Skeletal muscle satellite cell (primary cell): ENCODE measurements at regions not wholly inside any gene's neighbourhood (a gene's known extent, or its start where the extent isn't known, plus 50 kb on each side); places are given as distances from the start of the nearest gene placed in this dataset.

ENCODE experiments used
- H3K27me3 ChIP-seq: 2 replicates; pipeline ENCODE4 v1.7.0; 2013; ENCODE audit warnings: low read length; ENCODE audit not compliant: control insufficient read depth, insufficient read depth
- H3K36me3 ChIP-seq: 2 replicates; pipeline ENCODE4 v1.7.0; 2013; ENCODE audit warnings: mild to moderate bottlenecking, control low read depth, low read length; ENCODE audit not compliant: insufficient read depth
- H3K4me1 ChIP-seq: 2 replicates; pipeline ENCODE4 v1.7.0; 2013; ENCODE audit warnings: low read length; ENCODE audit not compliant: control insufficient read depth, insufficient read depth
- H3K4me2 ChIP-seq: 2 replicates; pipeline ENCODE4 v1.7.0; 2013; ENCODE audit warnings: mild to moderate bottlenecking, low read length
- H3K4me3 ChIP-seq: 2 replicates; pipeline ENCODE4 v1.7.0; 2013; ENCODE audit warnings: low read length
- H3K9ac ChIP-seq: 2 replicates; pipeline ENCODE4 v1.7.0; 2013; ENCODE audit warnings: mild to moderate bottlenecking, low read depth, low read length, moderate library complexity
- H3K9me3 ChIP-seq: replicated peaks from 2 replicates; pipeline ENCODE4 v1.7.0; 2013; ENCODE audit warnings: mild to moderate bottlenecking, control low read depth, low read length

DNA sequence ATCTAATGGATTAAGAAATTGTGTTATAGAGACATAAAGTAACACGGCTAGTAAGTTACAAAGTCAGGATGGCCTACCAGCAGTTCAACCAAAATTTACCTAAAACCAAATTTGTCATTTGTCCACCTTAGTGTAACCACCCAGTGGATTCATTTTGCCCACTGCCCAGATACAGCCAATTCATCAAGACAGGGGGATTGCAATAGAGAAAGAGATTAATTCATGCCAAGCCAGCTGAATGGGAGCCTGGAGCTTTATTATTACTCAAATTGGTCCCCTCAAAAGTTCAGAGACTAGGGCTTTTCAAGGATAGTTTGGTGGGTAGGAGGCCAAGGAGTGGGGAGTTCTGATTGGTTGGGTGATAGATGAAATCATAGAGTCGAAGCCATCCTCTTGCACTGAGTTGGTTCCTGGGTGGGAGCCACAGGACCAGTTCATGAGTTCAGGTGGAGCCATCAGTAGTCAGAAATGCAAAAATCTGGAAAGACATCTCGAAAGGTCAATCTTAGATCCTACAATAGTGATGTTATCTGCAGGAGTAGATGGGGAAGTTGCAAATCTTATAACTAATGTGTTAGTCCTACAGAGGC lies 304.2 kb upstream of the CADM1 start:
- peaks cover 27% of the 10 kb centered on the region for H3K9me3 ChIP-seq
- no peak overlapping the region for H3K4me2 ChIP-seq
- H3K4me1 ChIP-seq, result no peaks in the 10 kb centered on the region
- H3K36me3 ChIP-seq, result no peaks in the 10 kb centered on the region
- no peak overlapping the region for H3K9ac ChIP-seq
- no peak overlapping the region for H3K4me3 ChIP-seq
- H3K27me3 ChIP-seq, result no peaks in the 10 kb centered on the region

DNA sequence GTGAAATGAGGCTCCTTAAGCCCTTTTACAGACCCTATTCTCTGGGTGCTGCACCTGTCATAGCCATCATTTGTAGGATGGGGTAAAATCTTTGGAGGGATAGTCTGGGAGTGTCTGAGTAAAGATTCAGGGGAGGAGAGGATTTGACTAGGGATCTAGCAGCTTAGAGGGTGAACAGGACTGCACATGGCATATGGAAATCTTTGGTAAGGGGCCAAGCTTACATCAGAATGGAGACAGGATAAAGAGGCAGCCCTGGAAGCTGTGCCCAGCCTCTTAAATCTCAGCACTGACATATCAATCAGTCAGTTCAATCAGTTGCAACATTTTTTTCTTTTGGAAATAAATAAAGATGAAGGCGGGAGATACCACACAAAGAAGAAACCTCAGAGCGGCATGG lies 301.8 kb upstream of the CADM1 start:
- H3K27me3 ChIP-seq, result no peaks in the 10 kb centered on the region
- H3K4me3 ChIP-seq, result no peak overlapping the region
- H3K9me3 ChIP-seq, result peaks cover 22% of the 10 kb centered on the region
- no peaks in the 10 kb centered on the region for H3K36me3 ChIP-seq
- H3K4me1 ChIP-seq, result no peaks in the 10 kb centered on the region
- H3K4me2 ChIP-seq, result no peak overlapping the region
- no peak overlapping the region for H3K9ac ChIP-seq

GRCh38 chr11:115803073-115803740 lies 299.0 kb upstream of the CADM1 start:
- Histone ChIP-seq H3K27me3 (no peaks in the 10 kb centered on the region), H3K4me3 (no peak overlapping the region), H3K9ac (no peak overlapping the region), H3K9me3 (peaks cover 3% of the 10 kb centered on the region), H3K4me2 (no peak overlapping the region), H3K36me3 (no peaks in the 10 kb centered on the region), H3K4me1 (no peaks in the 10 kb centered on the region)

- H3K4me3 ChIP-seq, result no peak overlapping the region
- H3K27me3 ChIP-seq, result no peaks in the 10 kb centered on the region
- H3K4me2 ChIP-seq, result no peak overlapping the region
- H3K36me3 ChIP-seq, result no peaks in the 10 kb centered on the region
- peaks cover 3% of the 10 kb centered on the region for H3K9me3 ChIP-seq
- no peak overlapping the region for H3K9ac ChIP-seq
- H3K4me1 ChIP-seq, result no peaks in the 10 kb centered on the region
Observed at GRCh38 chr11:115802641-115803040, 298.4 kb upstream of the CADM1 start.

- no peaks in the 10 kb centered on the region for H3K36me3 ChIP-seq
- no peaks in the 10 kb centered on the region for H3K27me3 ChIP-seq
Observed at GRCh38 chr11:115792903-115793302, 288.7 kb upstream of the CADM1 start.

GRCh38 chr11:115787302-115787701 lies 283.1 kb upstream of the CADM1 start:
- Histone ChIP-seq H3K9ac (no peak overlapping the region), H3K4me2 (no peak overlapping the region), H3K9me3 (peaks cover 5% of the 10 kb centered on the region), H3K4me3 (no peak overlapping the region), H3K4me1 (no peaks in the 10 kb centered on the region), H3K27me3 (no peaks in the 10 kb centered on the region), H3K36me3 (no peaks in the 10 kb centered on the region)

More at GRCh38 chr11:115792903-115793302, 288.7 kb upstream of the CADM1 start:
- Histone ChIP-seq H3K9ac (no peak overlapping the region), H3K9me3 (no peaks in the 10 kb centered on the region), H3K4me3 (no peak overlapping the region), H3K4me2 (no peak overlapping the region), H3K4me1 (no peaks in the 10 kb centered on the region)

GRCh38 chr11:115784796-115785521 lies 280.7 kb upstream of the CADM1 start:
- H3K27me3 ChIP-seq, result no peaks in the 10 kb centered on the region
- H3K36me3 ChIP-seq, result no peaks in the 10 kb centered on the region
- peaks cover 10% of the 10 kb centered on the region for H3K9me3 ChIP-seq
- no peak overlapping the region for H3K4me3 ChIP-seq
- H3K4me2 ChIP-seq, result no peak overlapping the region
- H3K4me1 ChIP-seq, result no peaks in the 10 kb centered on the region
- H3K9ac ChIP-seq, result no peak overlapping the region

DNA sequence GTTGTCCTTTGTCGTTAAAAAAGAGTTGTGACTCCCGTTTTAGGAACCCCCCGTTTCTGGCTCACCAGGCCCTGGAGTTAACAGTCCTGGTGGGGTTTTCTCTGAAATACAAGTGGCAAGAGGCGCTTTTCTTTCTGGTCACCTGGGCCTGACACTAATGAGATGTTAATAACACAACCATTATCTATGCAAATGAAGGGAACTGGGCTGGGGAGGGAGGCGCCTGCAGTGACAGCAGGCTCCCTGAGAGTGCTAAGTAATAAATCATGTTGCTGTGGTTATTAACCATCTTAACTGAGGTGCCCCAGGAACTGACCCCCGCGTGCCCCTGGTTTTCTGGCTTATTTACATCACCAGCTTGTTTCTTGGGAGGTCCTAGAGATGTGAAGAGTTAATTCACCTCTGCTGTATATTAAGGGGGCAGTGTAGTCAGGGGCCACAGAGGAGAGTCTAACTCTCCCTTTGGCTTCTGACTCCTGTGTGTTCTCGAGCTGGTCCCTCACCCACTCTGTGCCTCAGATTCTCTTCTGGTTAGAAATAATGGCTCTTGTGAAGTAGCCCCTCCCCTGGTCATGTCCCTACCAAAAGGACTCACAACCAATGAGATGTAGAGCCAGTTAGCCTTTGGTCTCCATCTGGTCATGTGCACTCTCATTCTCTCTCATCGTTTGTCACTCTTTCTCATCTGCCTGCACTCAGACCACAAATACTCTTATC lies 276.6 kb upstream of the CADM1 start:
- Histone ChIP-seq H3K4me3 (no peak overlapping the region), H3K9me3 (peaks cover 5% of the 10 kb centered on the region), H3K4me2 (no peak overlapping the region), H3K9ac (no peak overlapping the region), H3K4me1 (no peaks in the 10 kb centered on the region), H3K27me3 (no peaks in the 10 kb centered on the region), H3K36me3 (no peaks in the 10 kb centered on the region)

DNA sequence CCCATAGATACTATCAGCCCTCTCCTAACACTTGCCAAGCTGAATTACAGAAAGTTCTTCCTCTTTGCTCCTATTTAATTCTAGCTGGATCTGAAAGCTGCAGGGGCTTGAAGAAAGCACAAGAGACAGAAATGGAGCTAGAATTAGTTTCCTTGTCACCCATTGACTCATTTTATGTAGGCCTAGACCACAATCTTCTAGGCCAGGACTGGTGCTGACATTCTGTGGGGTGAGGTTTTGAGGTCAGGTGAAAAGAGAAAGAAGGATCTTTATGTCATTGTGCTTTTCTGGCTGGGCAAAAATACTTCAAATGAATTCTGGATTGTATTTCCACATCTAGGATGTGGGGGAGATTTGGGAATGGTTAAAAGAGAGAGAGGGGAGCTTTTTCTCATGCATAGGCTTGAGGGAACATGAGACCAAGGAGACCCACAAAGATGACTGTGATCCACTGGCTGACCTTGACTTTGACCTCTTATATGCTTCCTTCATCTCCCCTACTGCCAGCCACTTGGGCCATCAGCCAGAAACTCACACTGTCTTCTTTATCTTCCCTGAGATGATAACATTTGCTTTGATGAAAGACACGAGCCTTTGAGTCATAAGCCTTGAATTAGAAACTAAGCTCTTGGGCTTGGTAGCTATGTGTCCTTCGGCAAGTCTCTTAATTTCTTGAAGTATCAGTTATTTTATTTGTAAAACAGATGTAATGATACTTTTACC lies 274.9 kb upstream of the CADM1 start:
- Histone ChIP-seq H3K9me3 (peaks cover 5% of the 10 kb centered on the region), H3K9ac (no peak overlapping the region), H3K27me3 (no peaks in the 10 kb centered on the region), H3K4me1 (no peaks in the 10 kb centered on the region), H3K4me2 (no peak overlapping the region), H3K36me3 (no peaks in the 10 kb centered on the region), H3K4me3 (no peak overlapping the region)

- Histone ChIP-seq H3K9ac (no peak overlapping the region), H3K9me3 (peaks cover 5% of the 10 kb centered on the region), H3K27me3 (no peaks in the 10 kb centered on the region), H3K4me1 (no peaks in the 10 kb centered on the region), H3K4me2 (no peak overlapping the region), H3K36me3 (no peaks in the 10 kb centered on the region), H3K4me3 (no peak overlapping the region)
Observed at GRCh38 chr11:115776916-115777315, 272.7 kb upstream of the CADM1 start.

DNA sequence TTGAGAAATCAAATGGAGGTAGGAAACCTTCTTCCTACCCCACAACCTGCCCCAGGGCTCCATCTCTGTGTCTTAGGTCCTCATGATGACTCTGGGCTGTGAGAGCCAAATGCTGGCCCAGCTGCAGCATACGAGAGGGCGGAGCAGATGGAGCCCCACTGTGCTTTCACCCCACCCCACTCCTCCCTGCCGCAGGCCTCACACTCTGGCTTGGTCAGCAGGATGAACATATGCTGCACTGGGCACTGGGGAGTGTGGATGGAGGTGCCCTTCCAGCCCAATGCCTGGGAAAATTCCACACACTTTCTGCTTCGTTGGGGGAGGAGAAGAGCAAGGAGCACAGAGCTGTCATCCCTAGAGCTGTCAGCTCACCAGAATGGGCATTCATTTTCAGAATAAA lies 271.6 kb upstream of the CADM1 start:
- H3K27me3 ChIP-seq, result no peaks in the 10 kb centered on the region
- peaks cover under 1% of the 10 kb centered on the region for H3K9me3 ChIP-seq
- no peak overlapping the region for H3K9ac ChIP-seq
- no peak overlapping the region for H3K4me3 ChIP-seq
- no peaks in the 10 kb centered on the region for H3K4me1 ChIP-seq
- H3K4me2 ChIP-seq, result no peak overlapping the region
- H3K36me3 ChIP-seq, result no peaks in the 10 kb centered on the region
